ENCODE measurements at regions not wholly inside any gene's neighbourhood (a gene's known extent, or its start where the extent isn't known, plus 50 kb on each side); places are given as distances from the start of the nearest gene placed in this dataset.

- TF ChIP-seq, protein P1, sequence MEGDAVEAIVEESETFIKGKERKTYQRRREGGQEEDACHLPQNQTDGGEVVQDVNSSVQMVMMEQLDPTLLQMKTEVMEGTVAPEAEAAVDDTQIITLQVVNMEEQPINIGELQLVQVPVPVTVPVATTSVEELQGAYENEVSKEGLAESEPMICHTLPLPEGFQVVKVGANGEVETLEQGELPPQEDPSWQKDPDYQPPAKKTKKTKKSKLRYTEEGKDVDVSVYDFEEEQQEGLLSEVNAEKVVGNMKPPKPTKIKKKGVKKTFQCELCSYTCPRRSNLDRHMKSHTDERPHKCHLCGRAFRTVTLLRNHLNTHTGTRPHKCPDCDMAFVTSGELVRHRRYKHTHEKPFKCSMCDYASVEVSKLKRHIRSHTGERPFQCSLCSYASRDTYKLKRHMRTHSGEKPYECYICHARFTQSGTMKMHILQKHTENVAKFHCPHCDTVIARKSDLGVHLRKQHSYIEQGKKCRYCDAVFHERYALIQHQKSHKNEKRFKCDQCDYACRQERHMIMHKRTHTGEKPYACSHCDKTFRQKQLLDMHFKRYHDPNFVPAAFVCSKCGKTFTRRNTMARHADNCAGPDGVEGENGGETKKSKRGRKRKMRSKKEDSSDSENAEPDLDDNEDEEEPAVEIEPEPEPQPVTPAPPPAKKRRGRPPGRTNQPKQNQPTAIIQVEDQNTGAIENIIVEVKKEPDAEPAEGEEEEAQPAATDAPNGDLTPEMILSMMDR (IDR thresholded peaks at IDR 0.05; ENCODE audit: borderline replicate concordance, insufficient read depth, low read depth, low read length), result no peak
These were observed 145.6 kb upstream of the GATB start for GRCh38 chr4:151906438-151906837.

DNA sequence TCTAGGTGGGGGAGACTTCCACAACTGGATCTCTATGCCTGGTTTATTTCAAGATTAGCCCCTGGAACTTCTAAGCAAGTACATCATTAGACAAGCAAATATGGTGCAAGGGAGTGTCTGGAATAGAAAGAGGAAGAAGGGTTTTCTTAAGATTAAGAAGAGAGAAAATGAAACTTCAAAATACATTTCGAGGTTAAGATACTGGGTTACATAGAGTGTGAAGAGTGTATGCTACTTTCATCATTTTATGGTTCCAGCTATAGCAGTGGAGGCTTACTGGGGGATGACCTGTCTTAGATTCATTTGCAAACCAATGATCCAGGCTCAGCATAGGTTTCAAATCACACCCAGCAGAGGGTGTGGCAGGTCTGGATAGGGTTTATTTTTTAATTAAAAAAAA lies 144.4 kb upstream of the GATB start:
- no peak overlapping the region for H3K4me3 ChIP-seq (ENCODE audit: low read depth, low read length)
- TF ChIP-seq, protein P1 (IDR thresholded peaks at IDR 0.05; ENCODE audit: borderline replicate concordance, insufficient read depth, low read depth, low read length), result no peak

More at GRCh38 chr4:151906438-151906837, 145.6 kb upstream of the GATB start:
- no peak overlapping the region for H3K4me3 ChIP-seq (ENCODE audit: low read depth, low read length)

- no peak overlapping the region for H3K4me3 ChIP-seq (ENCODE audit: low read depth, low read length)
- TF ChIP-seq, protein P1 (IDR thresholded peaks at IDR 0.05; ENCODE audit: borderline replicate concordance, insufficient read depth, low read depth, low read length), result no peak
These were observed 140.8 kb upstream of the GATB start for GRCh38 chr4:151901631-151902030.

DNA sequence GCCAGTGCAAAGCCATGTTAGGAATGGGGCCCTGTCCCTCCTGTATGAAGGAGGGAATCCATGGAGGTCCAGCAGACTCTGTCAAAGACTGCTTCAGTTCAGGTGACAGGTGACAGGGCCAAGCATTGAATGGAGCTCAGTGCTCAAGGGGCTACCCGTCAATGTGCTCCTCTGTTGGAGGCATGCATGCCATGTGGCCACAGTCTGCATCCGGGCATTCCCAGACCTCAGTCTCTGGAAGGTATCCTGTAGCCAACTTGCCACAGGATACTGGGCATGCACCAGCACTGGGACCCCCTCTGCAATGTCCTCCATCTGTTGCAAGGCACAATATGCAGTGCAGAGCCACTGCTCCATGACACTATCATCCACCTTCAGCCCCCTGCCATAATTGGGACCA lies 136.1 kb upstream of the GATB start:
- TF ChIP-seq, protein P1 (IDR thresholded peaks at IDR 0.05; ENCODE audit: borderline replicate concordance, insufficient read depth, low read depth, low read length), result no peak
- H3K4me3 ChIP-seq (ENCODE audit: low read depth, low read length), result no peak overlapping the region

DNA sequence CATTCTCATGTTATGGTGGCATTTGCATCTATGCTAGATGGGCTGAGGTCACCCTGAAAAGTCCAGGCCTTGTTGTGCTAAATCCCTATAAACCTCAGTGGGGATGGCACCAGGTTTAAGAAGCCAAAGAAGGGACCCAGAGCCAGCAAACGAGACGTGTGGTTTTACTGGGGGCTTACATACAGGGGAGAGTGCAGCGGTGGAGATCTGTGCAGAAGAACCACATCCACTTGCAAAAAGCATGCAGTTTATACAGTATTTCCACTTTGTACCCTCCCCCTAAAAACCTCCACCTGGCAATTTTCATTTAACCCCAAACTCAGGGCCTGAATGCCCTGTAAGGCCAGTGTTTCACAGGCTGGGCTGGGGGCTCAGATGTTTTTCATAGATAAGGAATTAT lies 134.9 kb upstream of the GATB start:
- no peak overlapping the region for H3K4me3 ChIP-seq (ENCODE audit: low read depth, low read length)
- TF ChIP-seq, protein P1 (IDR thresholded peaks at IDR 0.05; ENCODE audit: borderline replicate concordance, insufficient read depth, low read depth, low read length), result no peak

GRCh38 chr4:151894246-151894645 lies 133.4 kb upstream of the GATB start:
- TF ChIP-seq, protein P1 (IDR thresholded peaks at IDR 0.05; ENCODE audit: borderline replicate concordance, insufficient read depth, low read depth, low read length), result no peak
- no peak overlapping the region for H3K4me3 ChIP-seq (ENCODE audit: low read depth, low read length)

GRCh38 chr4:151888367-151888866 lies 127.6 kb upstream of the GATB start:
- TF ChIP-seq, protein P1 (IDR thresholded peaks at IDR 0.05; ENCODE audit: borderline replicate concordance, insufficient read depth, low read depth, low read length), result no peak
- no peak overlapping the region for H3K4me3 ChIP-seq (ENCODE audit: low read depth, low read length)

Measured in GM12875 (cell line).